ENCODE measurements at regions not wholly inside any gene's neighbourhood (a gene's known extent, or its start where the extent isn't known, plus 50 kb on each side); places are given as distances from the start of the nearest gene placed in this dataset.

DNA sequence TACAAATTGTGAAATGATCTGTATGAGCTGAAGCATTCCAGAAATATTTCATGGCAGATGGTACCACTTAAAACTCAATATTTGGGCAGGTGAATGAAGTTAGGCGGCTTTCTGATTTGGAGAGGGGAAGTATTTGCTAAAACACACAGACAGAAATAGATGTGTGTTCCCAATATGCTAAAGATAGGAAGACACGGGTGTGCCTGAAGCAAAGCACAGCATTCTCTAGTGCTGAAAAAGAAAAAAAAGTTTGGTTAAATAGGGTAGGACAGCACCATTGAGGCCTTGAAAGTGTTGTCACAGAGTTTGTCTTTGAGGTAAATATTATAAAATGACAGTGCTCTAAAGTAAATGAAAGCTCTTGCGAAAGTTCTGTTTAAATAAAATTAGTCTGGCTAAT is 252.2 kb upstream of the HSF2 start (continued):
- TF ChIP-seq, protein P1, sequence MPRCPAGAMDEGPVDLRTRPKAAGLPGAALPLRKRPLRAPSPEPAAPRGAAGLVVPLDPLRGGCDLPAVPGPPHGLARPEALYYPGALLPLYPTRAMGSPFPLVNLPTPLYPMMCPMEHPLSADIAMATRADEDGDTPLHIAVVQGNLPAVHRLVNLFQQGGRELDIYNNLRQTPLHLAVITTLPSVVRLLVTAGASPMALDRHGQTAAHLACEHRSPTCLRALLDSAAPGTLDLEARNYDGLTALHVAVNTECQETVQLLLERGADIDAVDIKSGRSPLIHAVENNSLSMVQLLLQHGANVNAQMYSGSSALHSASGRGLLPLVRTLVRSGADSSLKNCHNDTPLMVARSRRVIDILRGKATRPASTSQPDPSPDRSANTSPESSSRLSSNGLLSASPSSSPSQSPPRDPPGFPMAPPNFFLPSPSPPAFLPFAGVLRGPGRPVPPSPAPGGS (IDR thresholded peaks at IDR 0.05; ENCODE audit: borderline replicate concordance, insufficient read depth, low read depth, low read length, poor library complexity, severe bottlenecking): no peak
- TF ChIP-seq RFX5 (IDR thresholded peaks at IDR 0.05; ENCODE audit: low read depth, low read length) (no peak), ZNF622 (IDR thresholded peaks at IDR 0.05) (no peak)

DNA sequence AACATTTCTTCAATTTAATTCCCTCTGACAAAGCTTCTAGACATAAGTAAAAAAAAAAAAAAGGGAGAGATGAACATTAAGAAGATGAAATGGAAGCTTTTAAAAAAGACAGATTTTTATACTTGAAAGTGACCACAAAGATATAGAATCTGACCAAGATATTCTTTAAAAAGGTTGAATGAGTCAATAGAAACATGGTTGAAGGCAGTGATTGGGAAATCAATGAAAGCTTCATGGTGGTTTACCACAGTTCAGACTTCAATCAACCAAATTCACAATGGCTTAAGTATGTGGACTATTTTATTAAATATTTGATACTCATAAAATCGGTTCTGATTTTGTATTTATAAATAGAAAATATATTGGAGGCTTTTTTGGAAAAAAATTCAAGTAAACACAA is 248.4 kb upstream of the HSF2 start:
- Histone ChIP-seq H4K20me1 (ENCODE audit: control insufficient read depth, insufficient read depth) (no peaks in the 10 kb centered on the region), H3K4me1 (ENCODE audit: control insufficient read depth, insufficient read depth, low read length) (no peaks in the 10 kb centered on the region), H3K4me3 (no peak overlapping the region), H3K4me2 (ENCODE audit: control insufficient read depth, insufficient read depth) (no peak overlapping the region), H3K9ac (ENCODE audit: control insufficient read depth, insufficient read depth, low read length) (no peak overlapping the region), H3K36me3 (ENCODE audit: control insufficient read depth in 2 of 2, insufficient read depth in 2 of 2, low read length in 1 of 2) (no peaks in the 10 kb centered on the region), H2AFZ (ENCODE audit: control insufficient read depth, low read depth, low read length) (no peak overlapping the region), H3K9me3 (replicated peaks; ENCODE audit: control insufficient read depth, insufficient read depth, low read length) (no peaks in the 10 kb centered on the region), H3K27ac (ENCODE audit: control insufficient read depth, insufficient read depth) (no peak overlapping the region), H3K27me3 (replicated peaks in 1 of 2; ENCODE audit: control insufficient read depth in 2 of 2, insufficient read depth in 2 of 2, low read length in 1 of 2) (no peaks in the 10 kb centered on the region; a peak in 1 of 4 replicates), H3K79me2 (ENCODE audit: control insufficient read depth, insufficient read depth, low read length) (no peaks in the 10 kb centered on the region)
- in situ Hi-C loops (cut with MboI) (no loop called here), intact Hi-C loops (cut with micrococcal nuclease; ENCODE audit: unreplicated experiment) (no loop called here)
- no TSS peak for BruUV-seq (replicated peaks)
- SMC1A ChIA-PET (ENCODE audit: uncharacterized antibody, unreplicated experiment): no interaction called here
- TF ChIP-seq, protein P2, sequence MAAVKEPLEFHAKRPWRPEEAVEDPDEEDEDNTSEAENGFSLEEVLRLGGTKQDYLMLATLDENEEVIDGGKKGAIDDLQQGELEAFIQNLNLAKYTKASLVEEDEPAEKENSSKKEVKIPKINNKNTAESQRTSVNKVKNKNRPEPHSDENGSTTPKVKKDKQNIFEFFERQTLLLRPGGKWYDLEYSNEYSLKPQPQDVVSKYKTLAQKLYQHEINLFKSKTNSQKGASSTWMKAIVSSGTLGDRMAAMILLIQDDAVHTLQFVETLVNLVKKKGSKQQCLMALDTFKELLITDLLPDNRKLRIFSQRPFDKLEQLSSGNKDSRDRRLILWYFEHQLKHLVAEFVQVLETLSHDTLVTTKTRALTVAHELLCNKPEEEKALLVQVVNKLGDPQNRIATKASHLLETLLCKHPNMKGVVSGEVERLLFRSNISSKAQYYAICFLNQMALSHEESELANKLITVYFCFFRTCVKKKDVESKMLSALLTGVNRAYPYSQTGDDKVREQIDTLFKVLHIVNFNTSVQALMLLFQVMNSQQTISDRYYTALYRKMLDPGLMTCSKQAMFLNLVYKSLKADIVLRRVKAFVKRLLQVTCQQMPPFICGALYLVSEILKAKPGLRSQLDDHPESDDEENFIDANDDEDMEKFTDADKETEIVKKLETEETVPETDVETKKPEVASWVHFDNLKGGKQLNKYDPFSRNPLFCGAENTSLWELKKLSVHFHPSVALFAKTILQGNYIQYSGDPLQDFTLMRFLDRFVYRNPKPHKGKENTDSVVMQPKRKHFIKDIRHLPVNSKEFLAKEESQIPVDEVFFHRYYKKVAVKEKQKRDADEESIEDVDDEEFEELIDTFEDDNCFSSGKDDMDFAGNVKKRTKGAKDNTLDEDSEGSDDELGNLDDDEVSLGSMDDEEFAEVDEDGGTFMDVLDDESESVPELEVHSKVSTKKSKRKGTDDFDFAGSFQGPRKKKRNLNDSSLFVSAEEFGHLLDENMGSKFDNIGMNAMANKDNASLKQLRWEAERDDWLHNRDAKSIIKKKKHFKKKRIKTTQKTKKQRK (IDR thresholded peaks at IDR 0.05; ENCODE audit: low read depth, low read length): no peak
- no peak for TF ChIP-seq FOXM1 (IDR thresholded peaks at IDR 0.05; ENCODE audit: low read depth, low read length)
- TF ChIP-seq, protein P3, sequence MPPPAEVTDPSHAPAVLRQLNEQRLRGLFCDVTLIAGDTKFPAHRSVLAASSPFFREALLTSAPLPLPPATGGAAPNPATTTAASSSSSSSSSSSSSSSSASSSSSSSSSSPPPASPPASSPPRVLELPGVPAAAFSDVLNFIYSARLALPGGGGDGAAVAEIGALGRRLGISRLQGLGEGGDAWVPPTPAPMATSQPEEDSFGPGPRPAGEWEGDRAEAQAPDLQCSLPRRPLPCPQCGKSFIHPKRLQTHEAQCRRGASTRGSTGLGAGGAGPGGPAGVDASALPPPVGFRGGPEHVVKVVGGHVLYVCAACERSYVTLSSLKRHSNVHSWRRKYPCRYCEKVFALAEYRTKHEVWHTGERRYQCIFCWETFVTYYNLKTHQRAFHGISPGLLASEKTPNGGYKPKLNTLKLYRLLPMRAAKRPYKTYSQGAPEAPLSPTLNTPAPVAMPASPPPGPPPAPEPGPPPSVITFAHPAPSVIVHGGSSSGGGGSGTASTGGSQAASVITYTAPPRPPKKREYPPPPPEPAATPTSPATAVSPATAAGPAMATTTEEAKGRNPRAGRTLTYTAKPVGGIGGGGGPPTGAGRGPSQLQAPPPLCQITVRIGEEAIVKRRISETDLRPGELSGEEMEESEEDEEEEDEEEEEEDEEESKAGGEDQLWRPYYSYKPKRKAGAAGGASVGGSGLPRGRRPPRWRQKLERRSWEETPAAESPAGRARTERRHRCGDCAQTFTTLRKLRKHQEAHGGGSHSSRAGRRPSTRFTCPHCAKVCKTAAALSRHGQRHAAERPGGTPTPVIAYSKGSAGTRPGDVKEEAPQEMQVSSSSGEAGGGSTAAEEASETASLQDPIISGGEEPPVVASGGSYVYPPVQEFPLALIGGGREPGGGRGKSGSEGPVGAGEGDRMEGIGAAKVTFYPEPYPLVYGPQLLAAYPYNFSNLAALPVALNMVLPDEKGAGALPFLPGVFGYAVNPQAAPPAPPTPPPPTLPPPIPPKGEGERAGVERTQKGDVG (CRISPR knock-in tag; IDR thresholded peaks at IDR 0.05): no peak
- TF ChIP-seq, protein P4, sequence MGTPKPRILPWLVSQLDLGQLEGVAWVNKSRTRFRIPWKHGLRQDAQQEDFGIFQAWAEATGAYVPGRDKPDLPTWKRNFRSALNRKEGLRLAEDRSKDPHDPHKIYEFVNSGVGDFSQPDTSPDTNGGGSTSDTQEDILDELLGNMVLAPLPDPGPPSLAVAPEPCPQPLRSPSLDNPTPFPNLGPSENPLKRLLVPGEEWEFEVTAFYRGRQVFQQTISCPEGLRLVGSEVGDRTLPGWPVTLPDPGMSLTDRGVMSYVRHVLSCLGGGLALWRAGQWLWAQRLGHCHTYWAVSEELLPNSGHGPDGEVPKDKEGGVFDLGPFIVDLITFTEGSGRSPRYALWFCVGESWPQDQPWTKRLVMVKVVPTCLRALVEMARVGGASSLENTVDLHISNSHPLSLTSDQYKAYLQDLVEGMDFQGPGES (IDR thresholded peaks at IDR 0.05): no peak
- TF ChIP-seq, protein P5, sequence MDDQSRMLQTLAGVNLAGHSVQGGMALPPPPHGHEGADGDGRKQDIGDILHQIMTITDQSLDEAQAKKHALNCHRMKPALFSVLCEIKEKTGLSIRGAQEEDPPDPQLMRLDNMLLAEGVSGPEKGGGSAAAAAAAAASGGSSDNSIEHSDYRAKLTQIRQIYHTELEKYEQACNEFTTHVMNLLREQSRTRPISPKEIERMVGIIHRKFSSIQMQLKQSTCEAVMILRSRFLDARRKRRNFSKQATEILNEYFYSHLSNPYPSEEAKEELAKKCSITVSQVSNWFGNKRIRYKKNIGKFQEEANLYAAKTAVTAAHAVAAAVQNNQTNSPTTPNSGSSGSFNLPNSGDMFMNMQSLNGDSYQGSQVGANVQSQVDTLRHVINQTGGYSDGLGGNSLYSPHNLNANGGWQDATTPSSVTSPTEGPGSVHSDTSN (IDR thresholded peaks at IDR 0.05; ENCODE audit: insufficient replicate concordance, low read depth, low read length): no peak
- TF ChIP-seq CHD4 (IDR thresholded peaks at IDR 0.05): no peak
- TF ChIP-seq HCFC1 (IDR thresholded peaks at IDR 0.05; ENCODE audit: low read length): no peak
- DNase-seq (ENCODE audit: low read depth, low spot score): no peak
- no peak for FAIRE-seq
- 0% methylated on average over 1 of the region's 1 CpG for WGBS (ENCODE audit: insufficient coverage, insufficient replicate concordance, low lambda C conversion rate, missing lambda C conversion rate)
- RAD21 ChIA-PET (ENCODE audit: unreplicated experiment): no interaction called here
- CTCF ChIA-PET: interaction anchor here (1.6 kb wide), 1 partner anchor 16 kb away, joined by 4 read pairs; no protein-coding TSS in a partner anchor
- POLR2A ChIA-PET: no interaction called here
- ATAC-seq: no peak

Measured in GM12878 (cell line).